GM19239 (cell line): ENCODE measurements at regions not wholly inside any gene's neighbourhood (a gene's known extent, or its start where the extent isn't known, plus 50 kb on each side); places are given as distances from the start of the nearest gene placed in this dataset.
"Not testable (repeated sequence)": the region's sequence is repeated elsewhere in the genome, so short reads cannot be mapped to it uniquely, and the experiment has no call there.

ENCODE experiments used
- DNase-seq: peaks from one replicate; pipeline ENCODE4 v3.0.0; 2011; ENCODE audit warnings: low spot score; ENCODE audit not compliant: insufficient read length
- FAIRE-seq: peaks from 2 replicates; lab custom pipeline; 2011; peaks lifted over from hg19 to GRCh38; lab: Jason Lieb, UNC

GRCh38 chr2:217014328-217015105 lies 154.7 kb upstream of the TNP1 start:
- DNase-seq: no peak
- no peak for FAIRE-seq

GRCh38 chr2:217013926-217014325 lies 154.1 kb upstream of the TNP1 start:
- no peak for FAIRE-seq

GRCh38 chr2:217011576-217011975 lies 151.7 kb upstream of the TNP1 start:
- FAIRE-seq (no peak), DNase-seq (no peak)

More at GRCh38 chr2:217013926-217014325, 154.1 kb upstream of the TNP1 start:
- no peak for DNase-seq

GRCh38 chr2:217010173-217010572 lies 150.3 kb upstream of the TNP1 start:
- no peak for FAIRE-seq
- no peak for DNase-seq

- DNase-seq (no peak), FAIRE-seq (no peak)
These were observed 148.9 kb upstream of the TNP1 start for GRCh38 chr2:217008794-217009193.

- DNase-seq (no peak), FAIRE-seq (no peak)
These were observed 146.4 kb upstream of the TNP1 start for GRCh38 chr2:217006217-217006616.

GRCh38 chr2:217004656-217005055 lies 144.8 kb upstream of the TNP1 start:
- FAIRE-seq (no peak), DNase-seq (no peak)

GRCh38 chr2:217001740-217002139 lies 141.9 kb upstream of the TNP1 start:
- DNase-seq (no peak), FAIRE-seq (no peak)

- no peak for FAIRE-seq
- no peak for DNase-seq
These were observed 140.5 kb upstream of the TNP1 start for GRCh38 chr2:217000406-217000805.

- no peak for FAIRE-seq
These were observed 136.5 kb upstream of the TNP1 start for GRCh38 chr2:216996279-216996845.

GRCh38 chr2:216994353-216994854 lies 134.5 kb upstream of the TNP1 start:
- no peak for DNase-seq
- no peak for FAIRE-seq

More at GRCh38 chr2:216996279-216996845, 136.5 kb upstream of the TNP1 start:
- no peak for DNase-seq

GRCh38 chr2:216992056-216992675 lies 132.3 kb upstream of the TNP1 start:
- DNase-seq (no peak), FAIRE-seq (no peak)

- no peak for DNase-seq
- no peak for FAIRE-seq
These were observed 131.7 kb upstream of the TNP1 start for GRCh38 chr2:216991563-216991962.

- FAIRE-seq (no peak), DNase-seq (no peak)
These were observed 129.7 kb upstream of the TNP1 start for GRCh38 chr2:216989340-216990129.

GRCh38 chr2:216987252-216987821 lies 127.5 kb upstream of the TNP1 start:
- FAIRE-seq: no peak
- DNase-seq: no peak

- no peak for DNase-seq
These were observed 125.8 kb upstream of the TNP1 start for GRCh38 chr2:216985658-216986141.

GRCh38 chr2:216984937-216985336 lies 125.1 kb upstream of the TNP1 start:
- FAIRE-seq (no peak), DNase-seq (no peak)

More at GRCh38 chr2:216985658-216986141, 125.8 kb upstream of the TNP1 start:
- no peak for FAIRE-seq

GRCh38 chr2:216981951-216982350 lies 122.1 kb upstream of the TNP1 start:
- not testable (repeated sequence) for FAIRE-seq, DNase-seq

GRCh38 chr2:216980510-216980909 lies 120.6 kb upstream of the TNP1 start:
- not testable (repeated sequence) for FAIRE-seq, DNase-seq
